GM19035 (cell line): ENCODE measurements at regions not wholly inside any gene's neighbourhood (a gene's known extent, or its start where the extent isn't known, plus 50 kb on each side); places are given as distances from the start of the nearest gene placed in this dataset.

ENCODE experiments used
- ATAC-seq: cut with Tn5 transposase; IDR thresholded peaks from one replicate; pipeline ENCODE4 v1.9.1; 2021; ENCODE audit not compliant: unreplicated experiment

DNA sequence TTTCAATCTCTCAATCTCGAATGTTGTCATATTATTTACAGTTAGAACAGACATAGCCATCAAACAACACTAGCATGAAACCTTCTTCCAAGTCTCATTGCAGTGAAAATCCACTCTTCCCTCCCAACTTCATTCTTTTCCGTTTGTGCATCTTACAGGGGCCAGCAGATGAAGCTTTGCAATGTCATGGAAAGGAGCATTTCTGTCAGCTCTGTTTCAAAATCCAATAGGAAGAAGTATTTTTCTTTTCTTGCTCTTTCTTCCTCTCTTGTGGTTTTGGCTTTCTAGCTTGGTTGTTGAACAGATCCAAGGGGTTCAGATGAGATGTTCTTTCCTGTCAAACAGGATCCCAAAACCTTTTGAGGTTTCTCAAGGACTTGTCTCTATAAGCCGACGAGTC lies 416.6 kb downstream of the AEBP2 start:
- no peak for ATAC-seq

DNA sequence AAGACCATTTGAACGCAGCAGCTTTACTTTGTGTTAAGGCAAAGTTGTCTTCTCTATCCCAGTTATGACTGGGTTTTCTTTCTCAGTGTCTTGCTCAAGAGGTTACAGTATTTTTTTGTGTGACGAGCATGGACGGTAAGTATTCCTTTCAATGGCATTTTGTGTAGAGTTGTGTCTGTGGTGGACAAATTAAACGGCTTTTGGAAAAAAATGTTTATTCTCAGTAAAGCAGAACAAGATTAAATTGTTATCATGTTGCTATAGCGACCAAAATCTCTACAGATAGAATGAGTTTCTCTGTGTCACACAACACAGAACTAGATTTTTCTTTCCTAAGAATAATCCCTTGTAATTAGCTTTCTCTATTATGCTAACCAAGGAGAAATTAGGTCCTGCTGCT lies 417.1 kb downstream of the AEBP2 start:
- ATAC-seq, result no peak

DNA sequence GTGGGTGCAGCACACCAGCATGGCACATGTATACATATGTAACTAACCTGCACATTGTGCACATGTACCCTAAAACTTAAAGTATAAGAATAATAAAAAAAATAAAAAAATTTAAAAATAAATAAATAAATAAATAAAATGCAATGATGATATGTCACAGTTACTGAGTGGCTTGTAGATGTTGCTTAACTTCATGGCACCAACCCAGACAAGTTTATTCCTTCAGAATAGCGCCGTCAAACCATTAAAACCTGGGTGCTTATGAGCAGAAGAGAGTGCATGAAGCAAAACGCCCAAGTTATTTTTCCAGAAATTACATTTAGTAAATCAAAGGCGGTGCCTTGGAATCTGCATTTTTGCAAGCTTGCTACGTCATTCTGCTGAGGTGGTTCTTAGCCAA lies 417.9 kb downstream of the AEBP2 start:
- ATAC-seq, result no peak

DNA sequence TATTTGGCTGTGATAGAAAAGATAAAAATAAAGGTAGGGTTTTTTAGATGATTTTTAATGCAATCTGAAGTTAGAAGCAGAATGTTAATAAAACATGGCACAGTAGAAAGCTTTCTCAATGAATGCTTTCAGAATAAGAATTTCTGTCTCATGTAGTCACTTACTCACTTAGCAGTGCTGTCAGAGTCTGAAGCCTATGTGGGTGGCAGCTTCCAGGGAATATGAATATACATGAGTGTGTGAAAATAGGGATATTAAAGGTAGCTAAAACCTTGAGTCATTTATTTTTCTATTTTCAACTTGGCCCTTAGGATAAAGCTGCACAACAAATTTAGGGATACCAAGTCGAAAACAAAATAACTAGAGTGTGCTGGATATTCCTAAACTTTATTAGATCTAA lies 427.9 kb downstream of the AEBP2 start:
- no peak for ATAC-seq

DNA sequence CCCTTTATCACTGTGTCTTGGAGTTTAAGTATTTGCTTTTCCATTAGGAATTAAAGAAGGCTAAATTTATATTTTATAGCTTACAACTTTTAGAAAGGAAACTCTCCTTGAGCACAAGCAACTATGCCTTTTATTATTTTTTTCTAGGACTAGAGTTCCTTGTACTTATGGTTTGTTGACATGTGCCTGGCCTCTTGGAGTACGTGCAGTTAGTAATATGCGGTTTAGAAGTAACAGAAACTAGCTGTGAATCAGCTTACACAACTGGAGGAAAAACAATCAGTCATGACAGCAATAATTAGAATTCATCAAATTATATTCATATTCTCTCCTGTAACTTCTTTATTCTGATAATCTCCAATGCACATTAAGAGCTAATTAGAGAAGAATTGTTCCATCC lies 428.7 kb downstream of the AEBP2 start:
- ATAC-seq, result no peak

DNA sequence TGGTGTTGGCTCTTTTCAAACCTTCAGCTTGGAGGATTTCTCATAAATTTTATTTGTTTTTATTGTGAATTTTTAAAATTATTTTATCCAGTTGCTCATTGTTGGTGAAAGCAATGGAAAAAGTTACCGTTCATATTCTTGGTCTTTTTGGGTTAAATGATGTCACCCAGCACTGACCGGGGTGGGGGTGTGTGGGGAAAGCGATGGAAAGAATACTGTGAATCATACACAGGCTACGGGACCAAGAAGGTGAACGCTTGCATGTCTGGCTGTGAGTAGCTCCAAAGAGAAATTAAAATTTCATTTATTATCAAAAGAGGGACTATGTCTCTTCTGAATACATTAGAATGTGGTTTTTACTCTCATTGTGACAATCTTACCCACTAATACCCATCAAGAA lies 430.1 kb downstream of the AEBP2 start:
- ATAC-seq, result no peak

DNA sequence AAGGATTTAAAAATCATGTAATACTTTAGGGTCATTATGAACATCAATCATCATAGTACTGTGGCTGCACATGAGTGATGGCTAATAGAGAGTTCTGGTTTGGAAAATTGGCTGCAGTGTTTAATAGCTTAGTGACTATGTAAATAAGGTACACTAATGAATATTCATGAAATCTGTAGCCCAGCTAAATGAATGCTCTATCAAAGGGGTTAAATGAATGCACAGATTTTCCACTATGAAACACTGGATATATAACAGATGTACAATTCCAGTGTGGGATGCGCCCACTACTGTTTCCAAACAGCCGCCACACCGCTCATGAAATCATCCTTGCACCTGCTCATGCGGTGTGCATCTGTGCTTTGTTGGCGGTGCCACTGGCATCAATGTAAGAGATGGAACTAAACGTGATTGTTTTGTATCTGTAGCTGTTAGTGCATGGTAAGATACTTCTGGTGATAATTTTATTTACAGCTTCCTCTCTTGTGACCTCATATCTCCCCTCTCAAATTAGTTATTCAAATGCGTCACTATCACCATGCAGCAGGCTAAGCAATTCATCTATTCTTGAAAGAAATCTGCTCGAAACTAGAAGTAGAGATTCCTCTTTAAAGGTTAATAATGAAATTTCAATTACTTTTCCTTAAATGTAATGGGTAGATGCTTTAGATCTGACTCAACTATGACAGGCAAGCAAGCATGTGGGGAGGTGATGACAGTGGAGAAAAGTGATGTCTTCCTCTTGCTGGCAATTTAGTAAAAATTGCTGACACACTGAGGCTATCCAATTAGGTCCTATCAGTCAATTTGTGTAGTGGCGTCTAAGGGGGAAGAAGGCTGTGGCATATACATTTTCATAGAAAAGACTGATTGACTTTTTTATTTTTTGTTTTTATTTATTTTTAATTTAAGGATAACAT lies 433.6 kb downstream of the AEBP2 start:
- no peak for ATAC-seq

DNA sequence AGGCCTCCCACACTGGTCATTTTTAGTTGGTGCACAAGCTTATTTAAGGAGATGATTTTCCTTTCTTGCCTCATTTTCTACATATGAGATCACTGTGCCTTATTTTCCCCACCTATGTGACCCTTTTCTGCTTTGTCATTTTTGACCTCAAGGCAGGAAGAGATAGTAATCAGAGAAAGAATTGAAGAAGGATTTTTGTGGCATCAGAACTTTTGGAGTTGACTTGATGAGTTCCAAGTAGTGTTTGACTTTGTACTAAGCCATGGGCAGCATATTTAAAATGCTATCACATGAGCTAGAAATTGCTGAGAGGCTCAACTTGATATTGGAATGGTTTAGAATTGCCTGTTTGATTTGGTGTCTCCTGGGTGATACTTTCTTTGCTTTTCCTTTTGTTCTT lies 440.8 kb downstream of the AEBP2 start:
- ATAC-seq, result no peak

DNA sequence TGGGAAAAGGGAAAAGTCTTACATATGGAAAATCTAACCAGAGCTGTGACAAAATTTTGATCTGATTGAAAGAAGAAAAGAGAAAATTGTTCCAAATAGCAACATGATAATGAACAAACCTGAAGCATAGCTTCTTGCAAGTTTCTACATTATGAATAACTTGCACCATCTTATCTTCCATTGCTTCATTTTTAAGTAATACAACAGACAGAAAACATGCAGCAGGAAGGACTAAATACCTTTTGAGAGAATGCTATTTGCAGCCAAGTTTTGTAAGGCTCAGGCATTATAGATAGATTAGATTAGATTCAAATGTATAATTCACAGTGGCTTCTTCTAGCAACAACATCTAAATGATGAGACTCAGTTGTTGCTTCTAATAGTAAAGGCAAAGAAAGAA lies 441.4 kb downstream of the AEBP2 start:
- no peak for ATAC-seq

DNA sequence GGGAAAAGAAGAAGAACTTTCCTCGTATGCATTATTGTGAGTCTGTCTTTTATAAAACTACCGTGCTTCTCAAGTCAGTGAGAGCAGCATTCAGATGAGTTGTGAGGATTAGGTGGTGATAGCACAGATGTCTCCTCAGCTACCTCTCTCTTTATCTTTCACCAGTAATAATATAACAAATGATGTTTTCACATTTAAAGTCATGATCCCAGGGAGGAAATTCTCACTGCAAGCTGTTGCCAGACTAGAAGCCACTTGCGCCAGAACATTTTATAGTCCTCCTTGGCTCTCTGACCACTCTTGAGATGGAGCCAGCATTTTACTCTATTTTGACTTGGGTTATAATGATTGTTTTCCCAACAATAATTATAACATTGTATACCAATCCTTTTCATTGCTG lies 443.1 kb downstream of the AEBP2 start:
- ATAC-seq, result no peak

DNA sequence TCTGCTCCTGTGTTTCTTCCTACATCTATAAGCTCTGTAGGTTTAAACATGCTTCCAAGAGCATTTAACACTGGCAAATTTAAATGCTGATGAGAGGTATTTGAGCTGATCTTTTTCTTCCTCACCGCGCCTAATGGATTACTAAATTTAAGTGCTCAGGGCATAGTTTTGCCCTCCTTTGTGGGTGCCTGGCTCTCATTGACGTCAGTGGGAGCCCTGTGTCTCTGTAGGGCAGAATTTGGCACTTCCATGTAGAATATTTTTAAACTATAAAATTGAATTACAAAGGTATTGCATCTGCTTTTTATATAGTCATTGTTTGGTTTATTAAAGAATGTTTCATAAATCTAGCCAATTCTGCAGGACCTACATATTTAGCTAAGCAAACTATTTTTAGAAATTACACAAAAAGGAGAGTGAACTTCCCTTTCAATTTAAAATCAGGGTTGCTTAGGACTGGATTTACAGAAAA lies 444.8 kb downstream of the AEBP2 start:
- ATAC-seq, result no peak

DNA sequence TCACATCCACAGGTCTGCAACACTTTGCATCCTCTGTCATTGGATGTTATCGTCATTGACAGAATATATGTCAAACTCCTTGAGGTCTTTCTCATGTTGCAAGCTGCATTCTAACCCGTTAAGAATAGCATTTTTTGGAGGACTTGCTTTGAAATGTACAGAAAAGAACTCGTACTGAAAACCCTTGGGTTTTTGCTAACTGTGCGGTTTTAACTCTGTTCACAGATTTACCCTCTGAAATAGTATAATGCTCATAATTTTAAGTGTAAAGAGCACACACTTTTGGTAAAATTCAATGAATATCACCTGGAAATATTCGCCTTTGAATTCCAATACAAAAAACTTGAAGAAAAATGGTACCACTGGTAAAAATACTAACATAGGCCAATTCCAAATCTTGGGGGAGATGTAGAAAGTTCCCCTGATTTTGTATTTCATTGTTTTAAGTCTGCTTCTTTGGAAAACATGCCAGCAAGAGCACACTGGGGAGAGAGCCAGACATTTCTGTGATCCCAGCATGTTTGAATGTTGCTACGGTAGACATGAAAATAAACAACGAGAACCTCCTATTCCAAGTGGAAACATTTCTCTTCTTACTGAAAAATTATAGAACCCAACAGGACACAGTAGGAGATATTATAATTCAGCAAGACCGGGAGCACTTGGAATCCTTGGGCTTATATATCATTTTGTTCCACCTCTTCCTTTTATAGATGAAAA lies 446.0 kb downstream of the AEBP2 start:
- no peak for ATAC-seq

DNA sequence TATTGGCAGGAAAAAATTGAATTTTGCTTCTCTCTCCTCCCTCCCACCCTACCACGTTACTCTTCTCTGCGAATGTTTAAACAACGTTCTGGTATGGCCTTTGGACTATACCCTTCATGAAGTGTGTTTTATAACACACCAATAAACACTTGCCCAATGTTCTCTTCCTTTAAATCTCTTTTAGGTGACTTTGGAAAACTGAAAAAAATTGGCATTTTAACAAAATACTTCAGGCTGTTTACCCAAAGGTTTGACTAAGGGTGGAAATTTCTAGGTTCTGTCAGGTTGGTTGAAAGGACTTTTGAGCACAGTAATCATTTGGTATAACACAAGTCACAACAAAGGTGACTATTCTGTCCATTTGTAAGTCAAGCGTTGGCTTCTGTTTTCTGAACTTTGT lies 446.8 kb downstream of the AEBP2 start:
- no peak for ATAC-seq

DNA sequence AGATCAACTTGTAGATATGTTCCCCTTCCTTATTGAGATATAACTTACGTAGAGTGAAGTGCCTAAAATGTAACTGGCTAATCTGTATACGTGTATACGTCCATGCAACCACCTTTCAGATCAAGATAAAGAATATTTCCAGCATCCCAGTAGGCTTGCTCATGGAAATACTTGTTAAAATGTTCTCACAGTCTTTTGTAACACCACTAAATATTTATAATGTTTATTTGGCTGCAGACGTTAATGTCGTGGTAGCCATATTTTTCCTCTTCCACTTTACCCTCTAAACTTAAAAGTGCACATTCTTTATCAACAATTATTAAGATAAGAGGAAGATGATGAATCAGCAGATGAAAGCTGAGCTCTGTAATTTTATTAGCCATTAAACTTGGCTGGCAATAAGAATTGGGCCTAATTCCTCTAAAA lies 447.4 kb downstream of the AEBP2 start:
- no peak for ATAC-seq

DNA sequence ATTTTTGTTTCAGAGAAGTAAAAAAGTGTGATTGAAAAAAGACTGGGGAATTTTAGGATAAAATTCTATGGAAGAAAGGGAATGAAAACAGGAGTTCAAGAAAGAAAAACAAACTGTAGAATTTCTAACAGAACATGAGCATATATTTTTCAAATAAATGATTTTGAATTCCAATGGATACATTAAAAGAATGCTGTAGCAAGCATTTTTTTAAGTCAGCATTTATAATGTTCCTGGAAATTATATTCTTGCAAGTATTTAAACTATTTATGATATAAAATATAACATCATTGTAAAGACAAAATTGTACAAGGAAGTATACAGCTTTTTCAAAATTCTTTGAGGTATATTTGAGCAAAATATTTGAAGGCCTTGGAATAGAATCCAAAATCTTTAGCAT lies 450.7 kb downstream of the AEBP2 start:
- ATAC-seq, result no peak

DNA sequence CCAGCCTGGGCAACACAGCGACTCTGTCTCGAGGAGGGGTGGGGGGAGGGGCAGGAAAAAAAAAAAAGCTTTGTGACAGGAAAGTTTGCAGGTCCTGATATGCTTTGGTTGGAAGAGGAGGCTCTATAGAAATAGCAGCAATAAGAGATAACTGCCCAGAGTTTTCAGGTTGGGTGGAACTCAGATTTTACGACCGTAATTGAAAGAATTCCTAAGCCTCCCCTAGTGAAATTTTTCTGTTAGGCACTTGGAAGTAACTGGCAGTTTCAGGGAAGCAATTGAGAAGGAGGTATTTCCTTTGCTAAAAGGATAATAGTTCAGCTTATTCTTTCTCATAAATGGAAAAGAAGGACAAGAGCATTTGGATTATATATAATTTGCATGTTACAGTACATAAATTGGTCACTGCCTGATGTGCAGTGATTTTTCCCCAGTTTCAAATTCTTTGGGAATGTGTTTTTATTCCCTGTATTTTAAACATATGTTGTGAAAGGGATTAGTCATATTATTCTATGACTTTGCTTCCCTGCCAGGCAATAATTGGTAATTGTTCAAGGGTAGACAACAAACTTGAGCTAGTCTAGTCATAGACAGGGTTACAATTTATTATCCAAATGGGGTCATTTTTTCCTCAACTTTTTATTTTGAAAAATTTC lies 452.8 kb downstream of the AEBP2 start:
- ATAC-seq, result no peak

DNA sequence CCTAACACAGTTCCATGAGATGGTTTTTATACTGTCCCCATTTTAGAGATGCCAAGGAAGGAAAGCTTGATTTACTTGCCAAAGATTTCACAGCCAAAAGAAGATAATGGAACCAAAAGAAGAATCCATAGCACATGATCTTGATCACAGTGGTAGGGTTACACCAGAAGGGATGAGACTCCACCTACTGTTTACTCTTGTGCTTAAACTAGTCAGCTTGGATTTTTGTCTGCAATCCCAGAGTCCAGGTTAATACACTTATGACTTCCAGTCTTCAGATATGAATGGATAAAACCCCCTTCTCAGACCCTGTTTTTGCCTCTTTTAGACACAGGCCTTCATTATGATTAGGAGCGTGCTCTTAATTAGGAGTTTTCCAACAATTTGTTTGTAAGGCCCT lies 454.2 kb downstream of the AEBP2 start:
- ATAC-seq, result no peak

DNA sequence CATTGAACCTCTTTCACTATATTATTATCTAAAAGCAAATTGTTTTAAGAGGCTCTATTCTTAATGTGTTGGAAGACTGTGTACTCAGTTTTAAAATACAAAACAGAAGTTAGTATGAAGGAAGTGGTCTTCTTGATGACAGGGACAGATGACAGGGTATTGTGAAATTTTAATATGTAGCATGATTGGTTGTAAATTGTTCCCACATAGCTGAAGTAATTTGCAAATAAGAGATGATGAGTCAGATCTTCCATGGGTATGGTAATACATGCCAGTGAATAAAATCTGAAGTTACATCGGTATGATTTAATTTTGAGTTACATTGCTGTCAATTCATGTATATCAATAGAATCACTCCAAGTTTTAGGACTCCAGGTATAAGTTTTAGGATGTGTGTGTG lies 454.8 kb downstream of the AEBP2 start:
- ATAC-seq, result no peak

DNA sequence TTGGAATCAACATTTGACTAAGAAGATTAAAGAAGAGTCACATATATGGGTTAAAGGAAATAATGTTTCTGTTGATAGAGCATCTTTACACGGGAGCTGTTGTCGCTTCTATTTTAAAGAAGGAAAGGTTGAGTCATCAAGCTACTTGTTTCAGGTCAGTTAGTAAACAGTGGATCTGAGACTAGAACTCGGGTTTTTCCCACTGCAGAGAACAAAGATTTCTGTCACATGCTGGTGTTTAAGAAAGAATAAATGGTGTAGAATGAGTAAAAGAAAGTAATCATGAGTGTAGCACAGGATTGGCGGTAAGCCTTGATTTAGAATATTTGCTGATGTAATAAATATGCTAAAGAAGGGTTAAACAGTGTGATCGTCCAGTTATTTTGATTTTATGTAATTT lies 455.5 kb downstream of the AEBP2 start:
- ATAC-seq, result peak; percentile 92

DNA sequence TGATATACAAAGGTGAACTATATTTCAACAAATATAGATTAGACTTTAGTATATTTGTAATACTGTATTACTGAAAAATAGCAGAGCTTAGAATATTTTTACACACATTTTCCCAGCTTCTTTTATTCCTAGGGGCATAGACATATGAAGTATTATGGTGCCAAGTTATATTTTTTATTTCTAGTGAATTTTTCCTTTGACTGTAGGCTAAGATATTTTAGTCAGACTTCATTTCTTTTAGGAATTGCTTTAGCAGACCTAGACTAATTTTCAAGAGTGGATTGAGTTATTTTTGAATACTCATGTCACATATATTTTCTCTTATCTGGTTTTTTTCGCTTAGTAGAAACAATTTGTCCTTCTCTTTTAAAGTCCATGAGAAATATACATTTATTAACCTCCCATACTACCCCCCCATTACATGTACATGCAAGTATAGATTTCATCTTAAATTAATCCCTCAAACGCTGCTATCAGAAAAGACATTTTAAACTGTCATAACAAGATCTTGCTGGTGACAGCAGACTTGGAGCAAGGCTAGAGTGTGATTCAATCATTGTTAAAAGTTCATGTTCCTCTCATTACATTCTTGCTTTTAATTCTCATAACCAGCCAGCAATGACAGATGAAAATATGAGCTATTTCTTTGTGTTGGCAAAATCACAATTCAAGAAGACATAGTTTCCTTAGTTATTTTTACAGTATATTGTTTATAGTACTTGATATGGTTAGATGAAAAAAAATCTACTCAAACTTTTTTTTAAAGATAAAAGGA lies 456.1 kb downstream of the AEBP2 start:
- ATAC-seq, result no peak

DNA sequence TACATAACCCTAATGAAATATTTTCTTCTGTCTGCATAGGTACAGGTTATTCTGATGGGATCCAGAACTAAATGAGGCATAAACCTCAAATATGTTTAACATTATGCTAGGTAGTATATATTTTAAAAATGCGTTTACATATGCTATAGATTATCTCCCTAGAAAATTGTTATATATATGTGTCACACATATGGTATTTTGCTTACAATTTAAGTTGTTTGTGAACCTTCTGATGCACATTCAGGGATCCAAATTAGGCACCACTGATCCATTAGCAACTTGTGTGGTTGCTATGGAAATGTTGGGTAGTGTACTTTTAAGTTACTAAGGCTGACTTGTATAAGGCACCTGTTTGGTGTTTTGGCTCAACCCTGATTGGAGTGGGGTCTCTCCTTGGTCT lies 456.7 kb downstream of the AEBP2 start:
- ATAC-seq, result no peak
